HepG2 (cell line): ENCODE measurements at regions not wholly inside any gene's neighbourhood (a gene's known extent, or its start where the extent isn't known, plus 50 kb on each side); places are given as distances from the start of the nearest gene placed in this dataset.

Experiments
- ATAC-seq: fragments of 200-7000 bp; cut with Tn5 transposase; 3 replicates; pipeline ENCODE4 v1.9.1; 2020; ENCODE audit warnings: mild to moderate bottlenecking, moderate library complexity
- BruUV-seq: library from RNA; stranded (reverse); fragments of 400-500 nt; replicated peaks from 2 replicates; lab custom pipeline; 2021; lab: Mats Ljungman, UMichigan
- CTCF ChIA-PET: fragments of 300-600 bp; formaldehyde crosslinking; extraction: SDS; loops from one replicate; lab custom pipeline; 2021; ENCODE audit warnings: low total read pairs, inconsistent platforms, low intra/inter-chr PET ratio; lab: Yijun Ruan, JAX
- POLR2A ChIA-PET: fragments of 350-600 bp; sonication (Branson Sonifier 250); formaldehyde crosslinking; loops from one replicate; lab custom pipeline; 2020; ENCODE audit warnings: antibody characterized with exemption, inconsistent platforms; lab: Yijun Ruan, JAX
- DNase-seq: peaks from one replicate; pipeline ENCODE4 v3.0.0-alpha.2; 2015; ENCODE audit warnings: low spot score
- FAIRE-seq: peaks from 3 replicates; lab custom pipeline; 2011; peaks lifted over from hg19 to GRCh38; lab: Jason Lieb, UNC
- H2AFZ ChIP-seq: one replicate; pipeline ENCODE4 v1.6.1; 2011; ENCODE audit warnings: low read length, inconsistent platforms
- H3K27ac ChIP-seq: fragments of 300-600 bp; 3 replicates; pipeline ENCODE4 v1.8.0; 2011; ENCODE audit warnings: mixed run types, mild to moderate bottlenecking, mixed read lengths, low read length, inconsistent platforms; ENCODE audit not compliant: insufficient read depth; ENCODE audit errors: extremely low read length
- H3K27me3 ChIP-seq, 2 experiments: fragments of 200-600 bp in 1 of 2; 2 replicates in 1 of 2; 3 replicates in 1 of 2; pipeline versions ENCODE4 v1.6.0 to v1.8.0; 2011; ENCODE audit warnings: low read length in 2 of 2, mild to moderate bottlenecking in 2 of 2, moderate library complexity in 2 of 2, inconsistent platforms in 1 of 2; ENCODE audit not compliant: insufficient read depth in 2 of 2, control insufficient read depth in 1 of 2
- H3K36me3 ChIP-seq, 2 experiments: fragments of 200-600 bp in 1 of 2; replicated peaks in 1 of 2; 2 replicates in 1 of 2; 3 replicates in 1 of 2; pipeline versions ENCODE4 v1.5.1 to v1.8.0; 2011; ENCODE audit warnings: low read length in 2 of 2, inconsistent platforms in 1 of 2; ENCODE audit not compliant: insufficient read depth in 2 of 2, control insufficient read depth in 1 of 2
- H3K4me1 ChIP-seq: 2 replicates; pipeline ENCODE4 v1.5.1; 2012; ENCODE audit warnings: low read length, inconsistent platforms; ENCODE audit not compliant: insufficient read depth
- H3K4me2 ChIP-seq: 2 replicates; pipeline ENCODE4 v1.6.0; 2011; ENCODE audit warnings: low read depth, low read length, inconsistent platforms
- H3K4me3 ChIP-seq, 3 experiments: fragments of 200-600 bp in 1 of 3; sonication (generic), shearing (Covaris generic) in 1 of 3; replicated peaks in 1 of 3; 2 replicates each; pipeline ENCODE4 v1.5.1; 2011 to 2016; ENCODE audit warnings: low read length in 3 of 3, inconsistent platforms in 2 of 3, low read depth in 2 of 3, mild to moderate bottlenecking in 2 of 3, control low read depth in 1 of 3, mixed read lengths in 1 of 3; ENCODE audit not compliant: insufficient read depth in 1 of 3
- H3K79me2 ChIP-seq: one replicate; pipeline ENCODE4 v1.6.1; 2011; ENCODE audit warnings: low read length, inconsistent platforms; ENCODE audit not compliant: insufficient read depth
- H3K9ac ChIP-seq: 2 replicates; pipeline ENCODE4 v1.6.0; 2011; ENCODE audit warnings: mild to moderate bottlenecking, low read depth, low read length, inconsistent platforms; ENCODE audit not compliant: insufficient read depth
- H3K9me3 ChIP-seq: 2 replicates; pipeline ENCODE4 v1.5.1; 2012; ENCODE audit warnings: mild to moderate bottlenecking, low read length
- H4K20me1 ChIP-seq: 2 replicates; pipeline ENCODE4 v1.6.0; 2011; ENCODE audit warnings: inconsistent platforms, mild to moderate bottlenecking, low read length, moderate library complexity; ENCODE audit not compliant: insufficient read depth
- ASH2L ChIP-seq: fragments of 300-600, 200-600 bp; sonication (generic); IDR thresholded peaks from 2 replicates; pipeline ENCODE4 v1.7.0; 2017; ENCODE audit warnings: low read depth, mild to moderate bottlenecking, moderate library complexity, mixed read lengths, low read length; ENCODE audit not compliant: insufficient read length
- BCL6 ChIP-seq: IDR thresholded peaks from 2 replicates; pipeline ENCODE4 v1.6.1; 2016; ENCODE audit warnings: missing genetic modification reagents, missing compliant biosample characterization
- CHD2 ChIP-seq: IDR thresholded peaks from 2 replicates; pipeline ENCODE4 v1.6.1; 2011; ENCODE audit warnings: low read depth, low read length, improper control_type of control experiment
- ERF ChIP-seq: IDR thresholded peaks from 2 replicates; pipeline ENCODE4 v1.6.1; 2018; ENCODE audit warnings: missing biosample characterization, missing genetic modification reagents
- HMG20A ChIP-seq: IDR thresholded peaks from 2 replicates; pipeline ENCODE4 v1.6.1; 2016; ENCODE audit warnings: borderline replicate concordance
- KAT7 ChIP-seq: IDR thresholded peaks from 2 replicates; pipeline ENCODE4 v1.6.1; 2018; ENCODE audit warnings: borderline replicate concordance, missing compliant biosample characterization
- MBD4 ChIP-seq: IDR thresholded peaks from 2 replicates; pipeline ENCODE4 v1.6.1; 2012; ENCODE audit warnings: low read length, inconsistent platforms, borderline replicate concordance
- MIER3 ChIP-seq: IDR thresholded peaks from 2 replicates; pipeline ENCODE4 v1.6.1; 2016; ENCODE audit warnings: missing compliant biosample characterization, borderline replicate concordance
- MNT ChIP-seq: fragments of 450-650 bp; IDR thresholded peaks from 2 replicates; pipeline ENCODE4 v1.6.1; 2016
- POGZ ChIP-seq: sonication (generic); formaldehyde crosslinking; IDR thresholded peaks from 2 replicates; pipeline ENCODE4 v1.4.0; 2020; ENCODE audit warnings: mild to moderate bottlenecking, missing genetic modification reagents
- SNAPC2 ChIP-seq: sonication (generic); formaldehyde crosslinking; IDR thresholded peaks from 2 replicates; pipeline ENCODE4 v1.8.1; 2022; ENCODE audit warnings: mild to moderate bottlenecking, missing genetic modification reagents
- ZNF766 ChIP-seq: sonication (generic); formaldehyde crosslinking; IDR thresholded peaks from 2 replicates; pipeline ENCODE4 v1.5.0; 2020; ENCODE audit warnings: missing genetic modification reagents, borderline replicate concordance
- WGBS: methylation state at CpG from one replicate; pipeline ENCODE4 v1.1.6; 2017; ENCODE audit warnings: low lambda C conversion rate; 5-methylcytosine and 5-hydroxymethylcytosine counted together
- in situ Hi-C: cut with HindIII; loops from 2 replicates; pipeline ENCODE4 v1.10.0; 2017; ENCODE audit warnings: low pct_unique_long_range_greater_than_20kb; ENCODE audit not compliant: extremely low pct_ligation_motif_present
- intact Hi-C: fragments of 100-400 bp; cut with micrococcal nuclease; formaldehyde crosslinking; loops from one replicate; pipeline ENCODE4 v1.10.0; 2022; ENCODE audit not compliant: unreplicated experiment

DNA sequence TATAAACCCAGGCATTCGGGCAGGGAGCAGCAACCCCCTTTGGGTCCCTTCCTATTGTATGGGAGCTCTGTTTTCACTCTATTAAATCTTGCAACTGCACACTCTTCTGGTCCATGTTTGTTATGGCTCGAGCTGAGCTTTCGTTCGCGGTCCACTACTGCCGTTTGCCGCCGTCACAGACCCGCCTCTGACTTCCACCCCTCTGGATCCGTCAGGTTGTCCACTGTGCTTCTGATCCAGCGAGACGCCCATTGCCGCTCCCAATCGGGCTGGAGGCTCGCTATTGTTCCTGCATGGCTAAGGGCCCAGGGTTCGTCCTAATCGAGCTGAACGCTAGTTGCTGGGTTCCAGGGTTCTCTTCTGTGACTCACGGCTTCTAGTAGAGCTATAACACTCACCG, 111.3 kb downstream of the TMEM170B start:
- no peak for ATAC-seq
- POLR2A ChIA-PET, result no interaction called here
- BruUV-seq, result no TSS peak

More for the DNA sequence above, 111.3 kb downstream of the TMEM170B start:
- H3K9ac ChIP-seq, result no peak overlapping the region
- intact Hi-C loops (no loop called here), in situ Hi-C loops (no loop called here)
- no peaks in the 10 kb centered on the region for H3K79me2 ChIP-seq
- peaks cover 0 to 8% of the 10 kb centered on the region in 2 experiments; a peak in 1 of 5 replicates for H3K27me3 ChIP-seq
- H3K4me2 ChIP-seq, result no peak overlapping the region
- FAIRE-seq, result no peak
- no peaks in the 10 kb centered on the region for H3K9me3 ChIP-seq
- TF ChIP-seq MNT (no peak), POGZ (no peak), SNAPC2 (CRISPR knock-in tag) (no peak), CHD2 (no peak), MBD4 (no peak), ZNF766 (no peak), ASH2L (no peak), HMG20A (CRISPR knock-in tag) (no peak), BCL6 (no peak), MIER3 (no peak), KAT7 (CRISPR knock-in tag) (no peak), ERF (CRISPR knock-in tag) (no peak)
- CTCF ChIA-PET, result no interaction called here
- no peaks in the 10 kb centered on the region for H3K4me1 ChIP-seq
- H4K20me1 ChIP-seq, result no peaks in the 10 kb centered on the region
- no peak for DNase-seq
- WGBS, result 59% methylated on average over 20 of the region's 20 CpGs
- H3K36me3 ChIP-seq, result no peaks in the 10 kb centered on the region
- H3K4me3 ChIP-seq, result no peak overlapping the region
- H3K27ac ChIP-seq, result no peak overlapping the region
- no peak overlapping the region for H2AFZ ChIP-seq
